ENCODE measurements at regions not wholly inside any gene's neighbourhood (a gene's known extent, or its start where the extent isn't known, plus 50 kb on each side); places are given as distances from the start of the nearest gene placed in this dataset.
"Not testable (repeated sequence)": the region's sequence is repeated elsewhere in the genome, so short reads cannot be mapped to it uniquely, and the experiment has no call there.

DNA sequence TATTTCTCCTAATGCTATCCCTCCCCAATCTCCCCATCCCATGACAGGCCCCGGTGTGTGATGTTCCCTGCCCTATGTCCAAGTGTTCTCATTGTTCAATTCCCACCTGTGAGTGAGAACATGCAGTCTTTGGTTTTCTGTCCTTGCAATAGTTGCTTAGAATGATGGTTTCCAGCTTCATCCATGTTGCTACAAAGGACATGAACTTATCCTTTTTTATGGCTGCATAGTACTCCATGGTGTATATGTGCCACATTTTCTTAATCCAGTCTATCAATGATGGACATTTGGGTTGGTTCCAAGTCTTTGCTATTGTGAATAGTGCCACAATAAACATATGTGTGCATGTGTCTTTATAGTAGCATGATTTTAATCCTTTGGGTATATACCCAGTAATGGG is 51.3 kb upstream of the RIOK2 start:
- not testable (repeated sequence) for DNase-seq (ENCODE audit: low spot score)

DNA sequence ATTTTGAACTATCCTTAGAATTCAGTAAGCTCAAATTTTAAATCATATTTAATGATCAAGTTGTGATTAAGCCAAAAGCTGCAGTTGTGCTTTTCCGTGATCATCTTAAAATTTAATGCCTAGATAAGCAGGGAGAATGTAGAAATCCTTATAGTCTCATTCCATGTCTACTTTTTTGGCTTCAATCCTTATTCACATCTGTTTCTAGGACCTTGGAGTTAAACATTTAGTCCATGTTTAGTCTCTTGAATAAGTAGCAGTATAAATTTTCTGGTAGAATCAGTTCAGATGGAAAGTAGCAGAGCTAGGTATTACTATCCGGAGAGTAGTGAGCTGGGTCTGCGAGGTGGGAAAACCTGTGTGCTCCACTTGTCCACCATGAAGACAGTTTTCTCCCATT is 59.3 kb upstream of the RIOK2 start:
- DNase-seq (ENCODE audit: low spot score) = no peak

DNA sequence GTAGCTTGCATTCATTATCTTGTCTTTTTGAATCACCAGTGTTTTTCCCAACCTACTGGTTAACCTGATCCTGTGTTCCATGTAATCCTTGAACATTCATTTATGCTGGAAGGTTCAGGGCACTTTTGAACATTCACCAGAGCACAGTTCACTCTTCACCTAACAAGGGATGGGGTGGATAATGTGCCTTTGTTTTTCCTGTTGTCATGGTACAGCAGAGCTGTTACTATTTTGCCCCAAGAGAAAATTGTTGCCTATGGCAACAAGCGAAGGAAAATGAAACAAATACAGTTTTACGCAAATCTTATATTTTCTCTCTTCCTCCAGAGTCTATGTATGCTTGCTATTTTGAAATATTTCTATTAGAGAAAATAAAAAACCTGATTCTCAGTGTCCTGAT is 60.3 kb upstream of the RIOK2 start:
- DNase-seq (ENCODE audit: low spot score) = no peak

DNA sequence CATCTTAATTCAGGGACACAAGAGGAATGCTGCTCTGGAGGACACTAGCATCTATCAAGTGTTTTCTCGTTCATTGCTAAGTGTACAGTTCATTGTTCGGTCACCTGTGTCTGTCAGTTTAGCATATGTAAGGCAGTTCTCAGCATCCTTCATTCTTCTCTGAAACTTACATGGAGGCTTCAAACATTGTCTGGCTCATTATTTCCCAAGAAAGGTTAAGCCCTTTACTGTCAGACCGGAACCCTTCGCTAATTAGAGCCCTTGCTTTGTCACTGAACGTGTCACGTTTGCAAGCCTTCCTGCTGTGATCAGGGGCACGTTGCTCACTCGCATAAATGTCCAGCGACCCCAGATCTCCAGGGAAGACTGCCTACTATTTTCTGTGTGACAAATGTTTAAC is 62.3 kb upstream of the RIOK2 start:
- DNase-seq (ENCODE audit: low spot score) = no peak

GRCh38 chr5:97250113-97250512 is 67.1 kb upstream of the RIOK2 start:
- no peak for DNase-seq (ENCODE audit: low spot score)

- DNase-seq (ENCODE audit: low spot score) = no peak
Observed at GRCh38 chr5:97266076-97266475, 83.0 kb upstream of the RIOK2 start.

DNA sequence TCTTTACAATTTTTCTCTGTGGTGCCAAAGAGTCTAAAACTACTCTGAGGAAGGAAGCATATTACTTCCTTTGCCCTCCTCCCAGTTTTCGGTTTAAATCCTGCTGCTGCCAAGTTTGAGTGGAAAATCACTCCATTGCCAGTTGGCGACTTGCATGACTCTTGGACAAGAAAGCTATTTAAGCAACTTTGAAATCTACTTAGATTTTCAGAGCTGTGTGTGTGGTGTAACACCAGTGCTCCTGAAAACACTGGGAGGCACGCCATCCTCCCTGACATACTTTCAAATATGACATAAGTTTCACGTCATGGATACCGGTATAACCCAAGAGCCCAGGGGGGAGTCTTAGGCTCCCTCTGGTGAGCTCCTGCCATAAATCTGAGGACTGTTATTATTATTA is 83.5 kb upstream of the RIOK2 start:
- DNase-seq (ENCODE audit: low spot score) = no peak

GRCh38 chr5:97267767-97268166 is 84.7 kb upstream of the RIOK2 start:
- DNase-seq (ENCODE audit: low spot score) = no peak

- DNase-seq (ENCODE audit: low spot score) = no peak
Observed at GRCh38 chr5:97276474-97277120, 93.5 kb upstream of the RIOK2 start.

DNA sequence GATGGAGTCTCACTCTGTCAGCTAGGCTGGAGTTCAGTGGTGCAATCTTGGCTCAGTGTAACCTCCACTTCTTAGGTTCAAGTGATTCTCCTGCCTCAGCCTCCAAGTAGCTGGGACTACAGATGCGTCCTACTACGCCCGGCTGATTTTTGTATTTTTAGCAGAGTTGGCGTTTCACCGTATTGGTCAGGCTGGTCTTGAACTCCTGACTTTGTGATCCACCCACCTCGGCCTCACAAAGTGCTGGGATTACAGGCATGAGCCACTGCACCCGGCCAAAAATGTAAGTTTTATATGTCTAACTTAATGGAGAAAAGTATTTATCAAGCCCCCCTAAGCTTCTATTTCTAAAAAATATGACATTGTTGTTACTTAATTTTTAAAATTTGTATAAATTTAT is 98.2 kb upstream of the RIOK2 start:
- no peak for DNase-seq (ENCODE audit: low spot score)

DNA sequence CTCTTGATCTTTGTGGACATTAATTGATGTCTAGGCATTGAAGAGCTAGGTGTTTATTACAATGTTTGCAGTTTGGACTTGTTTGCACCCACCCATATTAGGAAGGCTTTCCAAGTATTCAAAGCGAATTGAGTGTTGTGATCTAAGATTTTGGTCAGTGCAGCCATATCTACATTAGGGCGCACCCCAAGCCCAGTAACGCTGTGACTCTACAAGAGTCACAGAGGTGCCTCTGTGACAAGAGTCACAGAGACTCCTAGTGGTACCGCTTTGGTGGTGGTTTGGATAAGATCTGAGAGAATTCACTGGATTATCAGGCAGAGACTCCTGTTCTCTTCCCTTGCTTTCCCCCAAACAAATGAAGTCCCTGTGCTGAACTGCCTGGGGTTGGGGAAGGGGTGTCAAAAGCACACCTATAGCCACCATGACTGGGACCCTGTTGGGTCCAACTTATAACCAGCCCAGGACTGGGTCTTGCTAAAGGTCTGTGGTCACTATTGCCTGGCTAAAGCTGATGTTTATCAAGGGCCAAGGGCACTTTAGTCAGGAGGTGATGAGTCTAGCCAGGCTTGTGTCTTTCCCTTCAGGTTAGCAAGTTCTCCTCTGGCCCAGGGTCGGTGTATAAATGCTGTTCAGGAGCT is 114.1 kb upstream of the RIOK2 start:
- no peak for DNase-seq (ENCODE audit: low spot score)

DNA sequence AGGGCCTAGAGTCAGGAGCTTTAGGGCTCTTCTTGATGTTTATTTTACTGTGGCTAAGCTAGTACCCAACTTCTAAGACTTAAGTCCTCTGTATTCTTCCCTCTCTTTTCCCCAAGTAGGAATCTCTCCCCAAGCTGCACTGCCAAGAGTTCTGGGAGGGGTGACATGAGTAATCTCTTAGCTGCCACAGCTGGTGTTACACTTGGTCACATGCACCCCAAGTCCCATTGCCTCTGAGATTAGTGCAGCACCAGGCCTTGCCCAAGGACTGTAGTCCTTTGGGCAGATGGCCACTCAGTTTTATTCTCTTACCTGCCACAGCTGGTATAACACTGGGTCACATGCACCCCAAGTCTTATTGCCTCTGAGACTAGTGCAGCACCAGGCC is 114.7 kb upstream of the RIOK2 start:
- no peak for DNase-seq (ENCODE audit: low spot score)

DNA sequence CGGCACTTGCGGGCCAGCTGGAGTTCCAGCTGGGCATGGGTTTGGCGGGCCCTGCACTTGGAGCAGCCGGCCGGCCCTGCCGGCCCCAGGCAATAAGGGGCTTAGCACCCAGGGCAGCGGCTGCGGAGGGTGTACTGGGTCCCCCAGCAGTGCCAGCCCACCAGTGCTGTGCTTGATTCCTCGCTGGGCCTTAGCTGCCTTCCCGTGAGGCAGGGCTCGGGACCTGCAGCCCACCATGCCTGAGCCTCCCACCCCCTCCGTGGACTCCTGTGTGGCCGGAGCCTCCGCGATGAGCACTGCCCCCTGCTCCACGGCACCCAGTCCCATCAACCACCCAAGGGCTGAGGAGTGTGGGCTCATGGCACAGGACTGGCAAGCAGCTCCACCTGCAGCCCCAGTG is 118.1 kb upstream of the RIOK2 start:
- not testable (repeated sequence) for DNase-seq (ENCODE audit: low spot score)

DNA sequence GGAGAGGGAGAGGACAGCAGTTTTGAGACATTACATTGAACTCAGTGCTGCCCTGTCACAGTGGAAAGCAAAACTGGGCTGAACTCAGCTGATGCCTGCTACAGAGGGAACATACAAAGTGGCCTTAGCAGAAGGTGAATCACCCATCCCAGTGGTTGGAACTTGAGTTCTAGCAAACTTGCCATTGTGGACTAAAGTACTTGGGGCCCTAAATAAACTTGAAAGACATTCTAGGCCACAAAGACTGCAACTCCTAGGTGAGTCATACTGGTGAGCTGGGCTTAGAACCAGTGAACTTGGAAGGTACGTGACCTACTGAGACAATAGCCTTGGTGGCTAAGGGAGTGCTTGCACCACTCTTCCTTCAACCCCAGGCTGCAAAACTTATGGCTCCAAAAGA is 155.7 kb upstream of the RIOK2 start:
- no peak for DNase-seq (ENCODE audit: low spot score)

DNA sequence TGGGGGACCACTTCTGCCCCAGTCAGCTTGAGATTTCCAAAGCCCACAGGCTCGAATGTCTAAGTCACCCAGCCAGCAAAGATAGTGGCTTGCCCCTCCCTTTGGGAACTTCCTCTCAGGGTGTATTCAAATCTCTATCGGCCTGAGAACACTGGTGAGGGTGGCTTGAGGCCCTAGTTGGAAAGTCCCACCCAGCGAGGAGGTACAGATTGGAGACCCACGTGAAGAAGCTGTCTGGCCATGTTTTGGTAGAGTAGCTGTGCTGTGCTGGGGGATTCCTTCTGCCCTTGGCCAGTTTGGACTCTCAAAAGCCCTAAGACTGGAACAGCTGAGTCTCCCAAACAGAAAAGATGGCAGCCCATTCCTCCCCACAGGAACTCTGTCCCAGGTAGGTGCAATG is 172.7 kb upstream of the RIOK2 start:
- no peak for DNase-seq (ENCODE audit: low spot score)

GRCh38 chr5:97363577-97363976 is 180.5 kb upstream of the RIOK2 start:
- DNase-seq (ENCODE audit: low spot score) = no peak

DNA sequence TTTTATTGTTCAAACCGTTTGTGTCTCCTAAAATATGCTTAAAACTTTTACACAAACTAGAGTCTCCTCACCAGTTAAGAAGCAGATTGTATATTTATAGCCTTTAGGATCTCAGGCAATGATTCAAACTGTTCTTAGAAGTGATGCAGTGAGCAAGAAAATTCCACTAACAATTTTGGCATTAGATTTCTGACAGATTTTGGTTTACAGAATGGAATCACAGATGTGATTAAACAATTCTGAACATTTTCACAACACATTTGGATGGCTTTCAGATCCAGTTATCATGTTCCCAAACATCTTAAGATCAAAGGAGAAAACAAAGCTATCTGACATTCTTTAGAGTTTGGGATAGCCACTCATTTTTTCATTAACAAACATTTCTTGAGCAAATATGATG is 181.7 kb upstream of the RIOK2 start:
- no peak for DNase-seq (ENCODE audit: low spot score)

DNA sequence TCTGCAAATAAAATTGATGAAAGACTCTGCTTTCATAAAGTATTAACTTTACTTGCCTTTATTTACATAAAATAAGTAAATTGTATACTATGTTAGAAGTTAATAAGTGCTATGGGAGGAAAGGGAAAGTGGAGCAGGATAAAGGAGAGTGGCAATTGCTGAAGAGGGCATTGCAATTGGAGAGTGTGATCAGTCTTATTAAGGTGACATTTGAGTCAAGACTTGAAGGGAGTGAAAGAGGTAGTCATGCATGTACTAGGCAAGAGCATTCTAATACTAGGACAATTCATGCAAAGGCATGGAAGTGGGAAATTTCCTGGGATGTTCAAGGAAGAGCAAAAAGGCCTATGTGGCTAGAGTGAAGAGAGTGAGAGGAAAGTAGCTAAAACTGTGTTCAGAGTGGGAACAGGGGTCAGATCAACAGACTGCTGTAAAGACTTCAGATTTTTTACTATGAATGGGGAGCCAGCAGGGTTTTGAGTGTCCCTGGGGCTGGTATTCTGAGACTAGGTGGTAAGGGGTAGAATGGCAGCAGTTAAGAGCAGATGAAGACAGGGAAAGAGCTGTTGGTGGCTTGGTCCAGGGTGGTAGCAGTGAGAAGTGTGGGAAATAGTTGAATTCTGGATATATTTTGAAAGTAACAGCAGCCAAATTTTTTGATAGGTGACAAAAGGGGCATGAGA is 182.3 kb upstream of the RIOK2 start:
- no peak for DNase-seq (ENCODE audit: low spot score)

DNA sequence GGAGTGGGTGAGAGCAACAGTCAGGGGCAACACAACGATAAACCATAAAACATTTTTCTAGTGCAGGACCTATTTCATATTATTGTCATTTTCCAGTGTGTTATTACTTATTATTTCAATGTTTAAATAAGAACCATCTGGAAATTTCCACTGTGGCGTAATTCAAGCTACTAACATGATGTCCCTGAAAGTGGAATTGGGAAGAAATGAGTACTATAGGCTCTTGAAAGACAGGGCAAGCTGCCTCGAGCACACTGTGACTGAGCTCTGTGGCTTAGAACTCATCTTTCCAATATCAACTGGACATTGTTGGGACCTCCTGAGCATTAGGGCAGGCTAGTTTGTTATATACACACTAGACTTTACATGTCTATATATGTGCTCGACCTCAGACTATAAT is 182.9 kb upstream of the RIOK2 start:
- DNase-seq (ENCODE audit: low spot score) = no peak

- no peak for DNase-seq (ENCODE audit: low spot score)
Observed at GRCh38 chr5:97375959-97376358, 192.9 kb upstream of the RIOK2 start.

- DNase-seq (ENCODE audit: low spot score) = no peak
Observed at GRCh38 chr5:97377582-97377981, 194.5 kb upstream of the RIOK2 start.

DNA sequence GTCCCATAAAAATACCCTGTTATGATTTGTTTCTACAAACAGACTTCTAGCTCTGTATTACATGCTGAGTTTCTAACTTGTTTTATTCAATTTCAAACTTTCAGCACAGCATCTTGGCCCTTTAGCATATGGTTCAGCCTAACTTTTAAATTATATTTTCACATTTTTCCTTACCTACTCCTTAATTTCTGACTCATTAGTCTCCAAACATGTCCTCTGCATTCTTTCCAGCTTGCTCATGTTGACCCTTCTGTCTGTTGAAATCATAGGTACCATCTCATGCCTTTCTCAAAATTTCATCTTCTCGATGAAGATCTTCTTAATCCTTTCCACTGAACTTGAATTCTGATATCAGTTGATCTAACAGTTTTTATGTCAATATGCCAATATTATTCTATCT is 200.9 kb upstream of the RIOK2 start:
- no peak for DNase-seq (ENCODE audit: low spot score)

DNA sequence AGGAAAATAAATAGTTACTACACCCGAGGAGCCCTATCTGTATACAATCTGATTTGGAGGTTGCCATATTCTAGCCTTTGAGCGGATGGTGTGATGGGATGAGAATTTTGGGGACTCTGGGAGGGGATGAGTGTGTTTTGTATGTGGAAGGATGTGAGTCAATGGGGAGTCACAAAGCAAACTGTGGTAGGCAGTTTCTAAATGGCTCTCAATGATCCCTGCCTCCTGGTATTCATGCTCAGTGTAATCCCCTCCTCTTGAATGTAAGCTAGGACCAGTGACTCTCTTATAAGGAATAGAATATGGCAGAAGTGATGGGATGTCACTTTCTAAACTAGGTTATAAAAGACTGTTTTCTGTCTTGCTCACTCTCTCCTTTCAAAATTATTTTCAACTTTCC is 205.7 kb upstream of the RIOK2 start:
- no peak for DNase-seq (ENCODE audit: low spot score)

GRCh38 chr5:97400537-97400936 is 217.5 kb upstream of the RIOK2 start:
- no peak for DNase-seq (ENCODE audit: low spot score)

All from CD4-positive, alpha-beta T cell treated with Interleukin-6 at 100 ng/mL for 8 hours (primary cell).